A549 (cell line): ENCODE measurements at regions not wholly inside any gene's neighbourhood (a gene's known extent, or its start where the extent isn't known, plus 50 kb on each side); places are given as distances from the start of the nearest gene placed in this dataset.

Experiments used
- ATAC-seq, 2 experiments: fragments of 200-7000 bp in 1 of 2; fragments of >200 bp in 1 of 2; cut with Nextera tagmentation in 1 of 2; cut with Tn5 transposase in 1 of 2; 3 replicates each; pipeline versions ENCODE4 v1.8.0 to v1.9.1; 2018 to 2020; ENCODE audit warnings: mild to moderate bottlenecking in 1 of 2, moderate library complexity in 1 of 2
- CTCF ChIA-PET: fragments of 300-600 bp; sonication (Branson Sonifier 250); formaldehyde crosslinking; extraction: SDS; loops from one replicate; lab custom pipeline; 2021; ENCODE audit warnings: antibody characterized with exemption, inconsistent platforms; lab: Yijun Ruan, JAX
- POLR2A ChIA-PET: fragments of 350-600 bp; formaldehyde crosslinking; extraction: SDS; loops from one replicate; lab custom pipeline; 2021; ENCODE audit warnings: antibody characterized with exemption, inconsistent platforms; lab: Yijun Ruan, JAX
- DNase-seq, 2 experiments: peaks; one replicate each; pipeline versions ENCODE4 v3.0.0 to v3.0.0-alpha.2; 2011 to 2016; ENCODE audit warnings: low read depth in 1 of 2, low spot score in 1 of 2
- FAIRE-seq: peaks from 2 replicates; lab custom pipeline; 2011; peaks lifted over from hg19 to GRCh38; lab: Jason Lieb, UNC
- H3K27ac ChIP-seq, 2 experiments: fragments of >200 bp; sonication (Bioruptor Twin); formaldehyde crosslinking; 3 replicates each; pipeline ENCODE4 v1.5.1; 2016 to 2017
- H3K4me1 ChIP-seq: fragments of >200 bp; sonication (Bioruptor Twin); formaldehyde crosslinking; 3 replicates; pipeline ENCODE4 v1.6.1; 2016
- H3K4me2 ChIP-seq: fragments of >200 bp; sonication (Bioruptor Twin); formaldehyde crosslinking; 3 replicates; pipeline ENCODE4 v1.6.1; 2016
- H3K4me3 ChIP-seq: fragments of >200 bp; sonication (Bioruptor Twin); formaldehyde crosslinking; 3 replicates; pipeline ENCODE4 v1.5.1; 2016
- H3K9me3 ChIP-seq: fragments of >200 bp; sonication (Bioruptor Twin); formaldehyde crosslinking; 3 replicates; pipeline ENCODE4 v1.6.1; 2016
- BHLHE40 ChIP-seq: IDR thresholded peaks from 2 replicates; pipeline ENCODE4 v1.6.1; 2012; ENCODE audit warnings: low read depth, low read length, inconsistent platforms
- CBX2 ChIP-seq: fragments of 200-600 bp; sonication (generic); IDR thresholded peaks from 2 replicates; pipeline ENCODE4 v1.6.1; 2016; ENCODE audit warnings: low read depth, mild to moderate bottlenecking, borderline replicate concordance
- CBX8 ChIP-seq: fragments of 200-600 bp; sonication (generic); IDR thresholded peaks from 2 replicates; pipeline ENCODE4 v1.6.1; 2016
- CHD2 ChIP-seq: fragments of 150-350 bp; IDR thresholded peaks from 2 replicates; pipeline ENCODE4 v1.6.1; 2014; ENCODE audit warnings: low read length; ENCODE audit not compliant: partially characterized antibody
- CHD4 ChIP-seq: fragments of 200-600 bp; sonication (generic); IDR thresholded peaks from 2 replicates; pipeline ENCODE4 v1.6.1; 2016; ENCODE audit warnings: antibody characterized with exemption, mild to moderate bottlenecking, borderline replicate concordance
- CTCF ChIP-seq: fragments of >200 bp; sonication (Bioruptor Twin); formaldehyde crosslinking; IDR thresholded peaks from 3 replicates; pipeline ENCODE4 v1.5.1; 2016
- E2F6 ChIP-seq: IDR thresholded peaks from 2 replicates; pipeline ENCODE4 v1.6.1; 2012; ENCODE audit warnings: low read depth, borderline replicate concordance
- EHMT2 ChIP-seq: fragments of 200-600 bp; sonication (generic); IDR thresholded peaks from 2 replicates; pipeline ENCODE4 v1.6.1; 2016; ENCODE audit warnings: antibody characterized with exemption, low read depth, mild to moderate bottlenecking, moderate library complexity
- ELK1 ChIP-seq: fragments of 150-350 bp; IDR thresholded peaks from 2 replicates; pipeline ENCODE4 v1.6.1; 2014; ENCODE audit warnings: low read depth, mild to moderate bottlenecking, low read length
- EP300 ChIP-seq, 2 experiments: fragments of >200 bp; sonication (Bioruptor Twin); formaldehyde crosslinking; IDR thresholded peaks; 2 replicates in 1 of 2; 3 replicates in 1 of 2; pipeline ENCODE4 v1.6.1; 2016 to 2017
- FOXS1 ChIP-seq: fragments of 250-450 bp; sonication (Bioruptor Pico); IDR thresholded peaks from 2 replicates; pipeline ENCODE4 v1.5.0; 2020; ENCODE audit warnings: mild to moderate bottlenecking, moderate library complexity
- GATA3 ChIP-seq: IDR thresholded peaks from 2 replicates; pipeline ENCODE4 v1.6.1; 2012; ENCODE audit warnings: borderline replicate concordance
- HEYL ChIP-seq: fragments of 250-450 bp; sonication (Bioruptor Pico); IDR thresholded peaks from 2 replicates; pipeline ENCODE4 v1.8.0; 2021; ENCODE audit warnings: mild to moderate bottlenecking, moderate library complexity
- HOXA7 ChIP-seq: fragments of 250-450 bp; sonication (Bioruptor Pico); IDR thresholded peaks from 2 replicates; pipeline ENCODE4 v1.5.0; 2020; ENCODE audit warnings: mild to moderate bottlenecking, moderate library complexity
- JUN ChIP-seq, 2 experiments: fragments of >200 bp; sonication (Bioruptor Twin); formaldehyde crosslinking; IDR thresholded peaks; 2 replicates in 1 of 2; 3 replicates in 1 of 2; pipeline ENCODE4 v1.6.1; 2016 to 2017
- KDM5A ChIP-seq: fragments of 200-600 bp; sonication (generic); IDR thresholded peaks from 2 replicates; pipeline ENCODE4 v1.6.1; 2016; ENCODE audit warnings: antibody characterized with exemption, mild to moderate bottlenecking
- MAZ ChIP-seq: fragments of 150-350 bp; IDR thresholded peaks from 2 replicates; pipeline ENCODE4 v1.6.1; 2014; ENCODE audit warnings: antibody characterized with exemption, low read depth, low read length, borderline replicate concordance
- MYC ChIP-seq: IDR thresholded peaks from 2 replicates; pipeline ENCODE4 v1.6.1; 2012; ENCODE audit warnings: mild to moderate bottlenecking, inconsistent platforms, low read length, improper control_type of control experiment, borderline replicate concordance
- NPAS2 ChIP-seq: fragments of 250-450 bp; sonication (Bioruptor Pico); IDR thresholded peaks from 2 replicates; pipeline ENCODE4 v1.8.0; 2022; ENCODE audit warnings: mild to moderate bottlenecking, moderate library complexity, borderline replicate concordance
- PBX3 ChIP-seq: IDR thresholded peaks from 2 replicates; pipeline ENCODE4 v1.6.1; 2012
- PHF8 ChIP-seq: fragments of 200-600 bp; sonication (generic); IDR thresholded peaks from 2 replicates; pipeline ENCODE4 v1.6.1; 2016; ENCODE audit warnings: low read depth, mild to moderate bottlenecking, antibody characterized with exemption, moderate library complexity, borderline replicate concordance
- POLR2AphosphoS2 ChIP-seq: conservative IDR thresholded peaks from 2 replicates; pipeline ENCODE4 v1.6.1; 2012; ENCODE audit warnings: low read length, improper control_type of control experiment, inconsistent platforms
- RCOR1 ChIP-seq: fragments of 150-350 bp; IDR thresholded peaks from 2 replicates; pipeline ENCODE4 v1.6.1; 2014; ENCODE audit warnings: antibody characterized with exemption, low read length, low read depth
- RFX5 ChIP-seq: fragments of 450-650 bp; IDR thresholded peaks from 2 replicates; pipeline ENCODE4 v1.7.1; 2014; ENCODE audit warnings: antibody characterized with exemption, mild to moderate bottlenecking, moderate library complexity
- TP53 ChIP-seq: fragments of 250-450 bp; sonication (Bioruptor Pico); IDR thresholded peaks from 2 replicates; pipeline ENCODE4 v1.5.0; 2021; ENCODE audit warnings: mild to moderate bottlenecking, moderate library complexity
- WGBS: methylation state at CpG from one replicate; pipeline ENCODE4 v1.1.6; 2017; ENCODE audit errors: missing lambda C conversion rate; 5-methylcytosine and 5-hydroxymethylcytosine counted together

GRCh38 chr4:114349543-114350175 lies 248.9 kb upstream of the UGT8 start:
- Histone ChIP-seq H3K9me3 (no peaks in the 10 kb centered on the region), H3K4me3 (no peak overlapping the region), H3K27ac (no peak overlapping the region), H3K4me1 (no peaks in the 10 kb centered on the region), H3K4me2 (no peak overlapping the region)
- FAIRE-seq (no peak), ATAC-seq (no peak), DNase-seq (no peak)
- ChIA-PET CTCF (no interaction called here), POLR2A (no interaction called here)
- WGBS = 88% methylated on average over 2 of the region's 2 CpGs
- TF ChIP-seq HOXA7 (CRISPR knock-in tag) = no peak
- no peak for TF ChIP-seq PHF8
- no peak for TF ChIP-seq FOXS1 (CRISPR knock-in tag)
- TF ChIP-seq EP300 (IDR thresholded peaks at IDR 0.05) = no peak
- TF ChIP-seq RFX5 = no peak
- TF ChIP-seq GATA3 = no peak
- TF ChIP-seq TP53 = no peak
- no peak for TF ChIP-seq MAZ
- no peak for TF ChIP-seq JUN (IDR thresholded peaks at IDR 0.05)
- no peak for TF ChIP-seq BHLHE40
- TF ChIP-seq EHMT2 = no peak
- TF ChIP-seq CTCF = no peak
- no peak for TF ChIP-seq CHD2

- ATAC-seq = no peak
- FAIRE-seq = no peak
- ChIA-PET CTCF (no interaction called here), POLR2A (no interaction called here)
- no peak for TF ChIP-seq ELK1
- H3K4me3 ChIP-seq = no peak overlapping the region
- no peak overlapping the region for H3K4me2 ChIP-seq
- H3K4me1 ChIP-seq = no peaks in the 10 kb centered on the region
- no peak overlapping the region for H3K27ac ChIP-seq
- no peak for DNase-seq
- no peaks in the 10 kb centered on the region for H3K9me3 ChIP-seq
Measured at GRCh38 chr4:114358901-114359300, 239.7 kb upstream of the UGT8 start.

GRCh38 chr4:114361249-114361648 lies 237.4 kb upstream of the UGT8 start:
- ATAC-seq = no peak
- 21% methylated on average over 3 of the region's 3 CpGs for WGBS
- FAIRE-seq = no peak
- ChIA-PET POLR2A (no interaction called here), CTCF (no interaction called here)
- Histone ChIP-seq H3K4me1 (no peaks in the 10 kb centered on the region), H3K4me3 (no peak overlapping the region), H3K4me2 (no peak overlapping the region), H3K27ac (no peak overlapping the region), H3K9me3 (no peaks in the 10 kb centered on the region)
- TF ChIP-seq GATA3 (no peak), NPAS2 (CRISPR knock-in tag) (no peak), EHMT2 (no peak), POLR2AphosphoS2 (no peak), MAZ (no peak), CBX8 (no peak), MYC (no peak), HEYL (CRISPR knock-in tag) (no peak), PBX3 (no peak), CHD4 (no peak), CBX2 (no peak), KDM5A (no peak), TP53 (no peak), E2F6 (no peak), RFX5 (no peak), RCOR1 (no peak)
- DNase-seq = no peak
